NCI-H2107 treated with DMSO at 0.1 percent for 48 hours (cell line): ENCODE measurements at regions not wholly inside any gene's neighbourhood (a gene's known extent, or its start where the extent isn't known, plus 50 kb on each side); places are given as distances from the start of the nearest gene placed in this dataset.

ENCODE experiments used
- DNase-seq: peaks from one replicate; lab custom pipeline; 2025; ENCODE audit not compliant: unreplicated experiment; lab: John Stamatoyannopoulos, UW

- DNase-seq = no peak
Observed at GRCh38 chr10:131444286-131444685, 132.8 kb upstream of the TCERG1L start.

- no peak for DNase-seq
Observed at GRCh38 chr10:131444862-131445461, 133.4 kb upstream of the TCERG1L start.

DNA sequence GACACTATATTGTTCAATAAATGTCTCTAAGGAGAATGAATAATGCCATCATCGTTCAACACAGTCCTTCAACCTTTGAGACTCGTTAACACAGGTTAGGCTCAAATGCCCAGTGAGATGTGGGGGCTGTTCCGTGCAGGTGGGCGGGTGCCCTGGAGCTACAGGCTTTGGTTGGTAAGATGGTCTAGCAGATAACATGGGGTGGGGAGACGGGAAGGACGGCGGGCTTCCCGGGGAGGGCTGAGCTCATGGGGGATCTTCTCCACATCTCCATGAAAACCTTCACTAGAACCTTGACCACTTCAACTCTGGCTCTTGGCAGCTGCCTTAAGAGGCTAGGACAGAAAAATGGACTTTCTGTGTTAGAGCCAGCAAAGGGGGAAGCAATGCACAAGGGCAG lies 134.1 kb upstream of the TCERG1L start:
- DNase-seq = no peak

DNA sequence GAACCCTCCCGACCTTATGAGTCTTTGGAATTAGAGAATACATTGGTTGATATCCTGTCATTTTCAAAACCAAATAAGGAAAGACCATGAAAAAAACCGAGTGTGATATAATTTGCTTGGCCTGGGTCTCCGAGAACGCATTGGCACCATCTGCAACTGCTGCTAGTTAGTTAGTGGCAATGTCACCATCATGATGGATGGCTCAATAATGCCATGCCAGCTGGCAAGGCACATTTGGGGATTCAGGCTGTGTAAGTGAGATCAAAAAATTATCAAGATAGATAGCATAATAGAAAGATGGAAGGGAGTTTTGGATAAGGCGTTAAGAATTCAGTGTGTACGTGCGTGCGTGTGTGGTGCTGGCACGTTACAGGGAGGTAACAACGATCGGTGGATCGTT lies 134.7 kb upstream of the TCERG1L start:
- DNase-seq = no peak

DNA sequence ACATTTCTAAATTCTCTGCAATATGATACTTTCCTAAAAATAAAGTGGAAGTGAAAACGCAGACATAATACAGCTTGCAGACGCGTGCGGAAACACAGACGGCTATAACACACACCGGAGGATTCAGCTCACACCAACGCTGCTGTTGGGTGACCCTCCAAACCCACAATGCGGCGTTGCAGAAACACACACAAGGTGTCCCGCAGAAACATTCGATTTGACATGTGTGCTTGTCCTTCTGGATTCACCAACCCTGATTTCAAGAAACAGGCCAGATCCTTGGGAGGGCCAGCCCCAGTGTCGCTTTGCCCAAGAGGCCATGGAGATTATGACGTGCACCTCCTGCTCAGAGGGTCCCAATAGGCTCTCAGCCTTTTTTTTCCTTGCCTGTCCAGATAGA lies 136.7 kb upstream of the TCERG1L start:
- DNase-seq = no peak

- no peak for DNase-seq
Observed at GRCh38 chr10:131448883-131449282, 137.4 kb upstream of the TCERG1L start.

- DNase-seq = no peak
Observed at GRCh38 chr10:131450216-131450765, 138.8 kb upstream of the TCERG1L start.

DNA sequence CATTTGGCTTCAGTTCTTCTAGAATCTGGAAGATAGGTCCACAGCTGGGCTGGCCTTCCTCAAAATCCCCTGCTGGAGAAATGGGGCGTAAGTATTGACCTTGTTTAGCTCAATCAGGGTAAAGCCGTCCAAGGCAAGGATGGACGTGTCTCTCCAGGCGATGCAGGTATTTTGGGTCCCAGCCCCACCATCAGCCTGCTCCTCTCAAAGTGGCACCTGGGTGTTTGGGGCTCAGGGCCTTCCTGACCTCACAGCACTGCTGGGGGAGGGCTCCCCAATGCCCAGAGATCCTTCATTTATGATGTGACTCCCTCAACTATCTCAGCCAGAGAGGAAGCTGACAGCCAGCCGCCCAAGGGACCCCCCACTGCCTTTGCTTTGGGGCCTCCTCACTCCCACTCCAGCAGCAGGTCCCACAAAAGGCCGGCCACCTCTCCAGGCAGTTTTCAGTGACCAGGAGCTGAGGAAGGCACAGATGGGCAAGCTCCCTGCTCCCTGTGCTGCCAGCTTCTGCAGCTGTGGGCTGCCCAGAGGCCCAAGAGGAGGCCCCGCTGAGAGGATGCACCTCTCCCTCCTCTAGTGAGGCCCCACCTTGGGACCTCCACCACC lies 140.0 kb upstream of the TCERG1L start:
- no peak for DNase-seq

DNA sequence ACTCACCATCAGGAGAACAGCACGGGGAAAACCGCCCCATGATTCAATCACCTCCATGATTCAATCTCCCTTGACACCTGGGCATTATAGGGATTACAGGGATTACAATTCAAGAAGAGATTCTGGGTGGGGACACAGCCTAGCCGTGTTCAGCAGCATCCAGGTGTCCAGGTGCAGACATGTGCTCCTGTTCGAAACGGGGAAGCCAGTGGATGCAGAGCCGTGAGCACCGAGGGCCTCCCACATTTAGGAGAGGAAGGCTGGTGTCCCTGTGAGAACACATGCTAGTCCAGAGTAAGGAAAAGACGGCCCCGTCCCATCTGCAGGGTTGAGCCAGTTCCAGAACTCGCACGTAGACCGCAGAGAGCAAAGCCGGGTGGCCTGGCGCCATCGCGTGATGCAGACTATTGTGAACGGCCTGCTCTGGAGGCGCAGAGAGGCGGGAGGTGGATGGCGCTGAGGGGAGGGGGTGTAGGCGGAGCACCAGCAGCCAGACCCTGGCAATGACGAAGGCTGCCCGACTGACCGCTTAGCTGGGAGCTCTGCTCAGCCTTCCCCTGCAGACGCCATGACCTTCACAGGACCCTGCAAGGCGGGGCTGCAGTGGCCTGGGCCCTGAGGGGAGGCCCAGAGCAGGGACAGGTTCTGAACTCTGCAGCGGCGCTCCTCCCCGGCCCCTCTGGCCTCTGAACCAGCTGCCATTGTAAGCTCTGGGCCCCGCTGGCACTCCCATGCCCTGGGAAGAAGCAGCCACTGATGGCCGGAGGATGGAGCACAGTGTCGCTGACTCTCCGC lies 141.6 kb upstream of the TCERG1L start:
- no peak for DNase-seq

DNA sequence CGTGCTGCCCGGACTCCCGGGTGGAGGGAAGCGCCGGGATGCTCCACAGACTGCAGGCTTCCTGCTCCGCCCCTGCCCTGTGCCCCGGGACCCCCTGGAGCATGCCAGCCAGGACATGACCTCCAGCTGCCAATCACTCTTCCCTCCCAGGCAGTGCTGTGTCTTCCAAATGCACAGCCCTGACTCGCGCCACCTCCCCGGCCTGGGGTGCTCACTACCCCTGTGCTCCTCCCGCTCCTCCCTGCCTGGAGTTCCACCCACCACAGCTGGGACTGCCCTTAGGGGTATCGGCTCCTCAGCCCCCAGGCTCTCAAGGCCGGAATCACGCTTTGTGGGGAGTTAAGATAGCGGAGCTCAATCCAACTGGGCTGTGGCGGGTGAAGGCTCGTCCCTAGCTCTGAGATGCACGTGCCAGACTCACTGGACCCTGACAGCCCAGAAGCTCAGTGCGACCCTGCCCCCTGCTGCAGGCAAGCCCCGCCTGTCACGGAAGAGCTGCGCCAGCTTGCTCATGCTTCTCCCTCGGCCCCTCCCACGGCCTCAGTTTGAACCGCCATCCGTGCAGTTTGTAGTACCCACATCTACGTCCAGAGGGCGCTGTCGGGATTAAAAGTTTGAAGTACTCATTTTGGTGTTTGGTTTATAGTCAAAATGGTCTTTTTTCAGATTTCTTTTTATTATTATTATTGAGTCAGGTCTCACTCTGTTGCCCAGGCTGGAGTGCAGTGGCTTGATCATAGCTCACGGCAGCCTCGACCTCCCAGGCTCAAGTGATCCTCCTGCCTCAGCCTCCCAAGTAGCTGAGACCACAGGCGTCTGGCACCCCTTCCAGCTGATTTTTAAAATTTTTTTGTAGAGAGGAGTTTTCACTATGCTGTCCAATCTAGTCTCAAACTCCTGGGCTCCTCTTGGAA lies 142.5 kb upstream of the TCERG1L start:
- no peak for DNase-seq

DNA sequence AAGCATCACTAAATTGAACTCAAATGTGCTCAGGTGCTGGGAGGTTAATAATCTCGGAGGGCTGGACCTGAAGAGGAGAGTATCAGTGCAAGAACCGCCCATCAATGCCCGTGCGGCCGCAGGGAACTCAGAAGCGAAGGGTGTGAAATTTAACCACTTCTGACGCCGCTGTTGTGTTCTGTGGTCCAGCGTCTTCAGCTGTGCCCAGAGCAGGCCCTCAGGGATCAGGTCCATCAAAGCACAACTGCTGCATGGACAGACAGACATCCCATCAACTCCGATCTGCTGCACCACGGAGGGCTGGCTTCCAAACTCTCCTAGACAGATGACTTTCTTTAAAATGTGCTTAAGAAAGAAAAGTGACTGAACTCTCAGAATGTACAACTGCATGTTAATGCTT lies 144.9 kb upstream of the TCERG1L start:
- DNase-seq = no peak

DNA sequence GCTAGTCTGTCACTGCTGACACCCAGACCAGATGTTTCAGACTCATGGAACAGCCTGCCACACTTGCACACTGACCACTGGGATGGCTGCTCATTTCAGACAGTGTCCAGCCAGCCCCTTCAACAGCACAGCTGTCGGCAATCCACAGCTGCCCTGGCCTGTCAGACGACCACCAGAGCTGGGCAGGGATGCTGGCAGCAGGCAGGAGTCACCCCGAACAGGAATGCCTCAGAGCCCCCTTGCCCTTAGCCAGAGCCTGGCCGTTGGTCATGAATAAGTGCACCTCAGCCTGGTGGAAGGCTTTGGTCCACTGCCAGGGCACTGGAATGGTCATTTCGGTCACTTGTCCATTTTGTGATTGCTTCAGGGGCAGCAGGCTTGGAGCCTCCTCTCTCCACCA lies 149.6 kb upstream of the TCERG1L start:
- DNase-seq = no peak

GRCh38 chr10:131464789-131465188 lies 153.3 kb upstream of the TCERG1L start:
- no peak for DNase-seq

DNA sequence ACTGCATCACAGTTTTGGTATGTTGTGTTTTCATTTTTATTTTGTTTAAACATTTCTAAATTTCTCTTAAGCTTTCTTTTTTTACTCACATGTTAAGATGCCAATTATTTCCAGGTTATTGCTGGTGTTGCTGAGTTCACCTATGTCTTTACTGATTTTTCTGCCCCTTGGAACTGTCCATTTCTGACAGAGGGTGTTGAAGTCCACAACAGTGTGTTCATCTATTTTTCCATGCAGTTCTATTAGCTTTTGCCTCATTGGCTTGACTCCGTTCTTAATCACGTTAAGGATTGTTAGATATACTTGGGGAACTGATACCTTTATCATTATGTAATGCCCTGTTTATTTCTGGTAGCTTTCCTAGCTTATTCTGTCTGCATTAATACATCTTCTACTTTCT lies 158.0 kb upstream of the TCERG1L start:
- DNase-seq = no peak

GRCh38 chr10:131473645-131474044 lies 162.1 kb upstream of the TCERG1L start:
- no peak for DNase-seq

DNA sequence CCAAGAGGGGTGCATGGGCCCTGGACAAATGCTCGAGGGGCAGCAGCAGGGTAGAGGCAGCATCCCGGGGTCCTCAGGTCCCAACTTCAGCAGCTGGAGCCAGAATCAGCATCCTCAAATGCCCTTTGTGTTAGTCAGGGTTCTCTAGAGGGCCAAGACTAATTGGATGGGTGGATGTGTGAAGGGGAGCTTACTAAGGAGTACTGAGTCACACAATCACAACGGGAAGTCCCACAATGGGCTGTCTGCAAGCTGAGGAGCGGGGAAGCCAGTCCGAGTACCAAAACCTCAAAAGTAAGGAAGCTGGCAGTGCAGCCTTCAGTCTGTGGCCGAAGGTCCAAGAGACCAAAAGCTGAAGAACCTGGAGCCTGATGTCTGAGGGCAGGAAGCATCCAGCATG lies 162.9 kb upstream of the TCERG1L start:
- DNase-seq = no peak

DNA sequence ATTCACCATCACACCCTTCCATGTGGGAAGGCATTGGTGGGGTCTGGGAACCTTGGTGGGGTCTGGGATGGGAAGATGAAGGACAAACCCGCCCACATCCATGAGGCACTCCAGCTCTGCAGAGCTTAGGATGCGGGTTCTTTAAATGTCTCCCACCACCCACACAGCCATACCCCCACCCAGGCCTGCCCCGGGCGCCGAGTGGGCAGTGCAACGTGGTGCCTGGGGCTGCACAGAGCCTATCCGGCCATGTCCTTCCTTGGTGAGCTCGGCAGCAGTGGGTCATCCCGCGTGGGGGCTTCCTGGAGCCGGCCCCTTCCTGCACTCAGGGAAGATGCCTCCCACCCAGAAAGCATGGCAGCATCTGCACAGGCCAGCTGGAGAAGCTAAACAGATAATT lies 163.5 kb upstream of the TCERG1L start:
- DNase-seq = no peak

- DNase-seq = no peak
Observed at GRCh38 chr10:131475803-131476202, 164.3 kb upstream of the TCERG1L start.

DNA sequence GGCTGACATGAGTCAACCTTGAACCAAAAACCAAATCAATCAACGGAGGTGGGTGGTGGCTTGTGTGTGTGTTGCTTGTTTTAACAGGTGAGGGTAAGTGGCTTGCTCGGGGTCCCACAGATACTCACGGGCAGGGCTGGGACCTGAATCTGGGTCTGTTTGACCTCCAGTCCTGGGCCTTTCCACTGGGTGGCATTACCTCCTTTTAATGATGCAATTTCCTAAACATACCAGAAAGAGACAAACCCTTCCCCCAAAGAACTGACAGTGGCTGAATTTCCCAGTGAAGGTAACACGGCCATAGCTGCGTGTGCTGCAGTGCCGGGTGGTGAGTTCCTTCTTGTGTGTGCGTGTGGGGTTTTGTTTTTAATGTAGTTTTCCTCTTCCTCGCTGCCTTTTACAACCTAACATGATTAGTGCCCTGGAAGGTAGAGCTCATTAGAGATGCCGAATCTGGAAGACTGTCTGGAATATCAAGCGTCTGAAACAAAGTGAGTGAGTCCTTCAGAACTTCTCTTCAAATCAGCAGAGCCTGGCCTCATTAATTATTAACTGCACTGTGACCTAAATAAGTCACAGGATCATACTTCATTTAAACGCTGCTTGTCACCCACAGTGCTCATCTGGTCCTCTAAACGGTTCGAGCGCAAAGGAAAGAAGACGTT lies 166.1 kb upstream of the TCERG1L start:
- DNase-seq = no peak

- DNase-seq = no peak
Observed at GRCh38 chr10:131478377-131478989, 167.0 kb upstream of the TCERG1L start.
